Right atrium auricular region (tissue), 2 donors: ENCODE measurements at regions not wholly inside any gene's neighbourhood (a gene's known extent, or its start where the extent isn't known, plus 50 kb on each side); places are given as distances from the start of the nearest gene placed in this dataset.

ENCODE experiments used
- DNase-seq: peaks from one replicate; pipeline ENCODE4 v3.0.0-alpha.2; 2019; ENCODE audit warnings: low spot score
- H3K27ac ChIP-seq, 2 donors: fragments of 200-600 bp; sonication (generic); 1 replicate in 1 of 2; 2 replicates in 1 of 2; pipeline ENCODE4 v1.5.1; 2016 to 2019
- H3K27me3 ChIP-seq, 2 donors: fragments of 200-600 bp; sonication (generic); one replicate each; pipeline versions ENCODE4 v1.5.1 to v1.6.0; 2017 to 2019
- H3K36me3 ChIP-seq: fragments of 200-600 bp; sonication (generic); one replicate; pipeline ENCODE4 v1.5.1; 2016
- H3K4me1 ChIP-seq, 2 donors: fragments of 200-600 bp; sonication (generic); one replicate each; pipeline versions ENCODE4 v1.5.1 to v1.6.0; 2017 to 2019
- H3K4me3 ChIP-seq, 2 donors: fragments of 200-600 bp; sonication (generic); 1 replicate in 1 of 2; 2 replicates in 1 of 2; pipeline ENCODE4 v1.5.1; 2017 to 2019; ENCODE audit warnings: mild to moderate bottlenecking in 1 of 2, moderate library complexity in 1 of 2
- H3K9me3 ChIP-seq, 2 donors: fragments of 200-600 bp; sonication (generic); one replicate each; pipeline ENCODE4 v1.5.1; 2019
- CTCF ChIP-seq, 2 donors: fragments of 200-600 bp; sonication (generic); IDR thresholded peaks; one replicate each; pipeline ENCODE4 v1.5.1; 2019; ENCODE audit warnings: antibody characterized with exemption in 2 of 2

DNA sequence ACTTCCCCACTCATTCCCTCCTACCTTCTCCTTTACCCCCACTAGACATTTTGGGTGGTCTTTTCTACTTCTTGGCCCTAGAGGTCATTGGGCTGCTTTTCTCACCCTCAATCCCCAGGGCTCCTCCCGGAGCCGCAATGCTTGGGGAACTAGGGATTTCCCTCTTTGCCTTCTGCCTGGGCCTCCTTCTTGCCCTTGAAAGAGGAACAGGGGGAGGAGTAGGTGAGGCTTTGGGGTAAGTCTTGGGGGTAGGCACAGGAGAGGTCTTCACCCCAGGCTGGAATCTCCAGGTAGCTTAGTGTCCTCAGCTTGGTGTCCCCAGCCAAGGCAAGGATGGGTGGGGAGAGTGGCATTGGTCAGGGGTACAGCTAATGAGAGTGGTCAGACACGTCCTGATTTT lies 56.2 kb upstream of the EPS8L3 start:
- H3K27ac ChIP-seq: no peak overlapping the region
- H3K36me3 ChIP-seq: no peaks in the 10 kb centered on the region
- H3K4me1 ChIP-seq: peaks cover 0 to 57% of the 10 kb centered on the region in 2 donors
- no peak for TF ChIP-seq CTCF (IDR thresholded peaks at IDR 0.05)
- no peaks in the 10 kb centered on the region for H3K27me3 ChIP-seq
- H3K9me3 ChIP-seq: peaks cover 3 to 9% of the 10 kb centered on the region in 2 donors
- no peak overlapping the region for H3K4me3 ChIP-seq
- DNase-seq: peak; percentile 42

DNA sequence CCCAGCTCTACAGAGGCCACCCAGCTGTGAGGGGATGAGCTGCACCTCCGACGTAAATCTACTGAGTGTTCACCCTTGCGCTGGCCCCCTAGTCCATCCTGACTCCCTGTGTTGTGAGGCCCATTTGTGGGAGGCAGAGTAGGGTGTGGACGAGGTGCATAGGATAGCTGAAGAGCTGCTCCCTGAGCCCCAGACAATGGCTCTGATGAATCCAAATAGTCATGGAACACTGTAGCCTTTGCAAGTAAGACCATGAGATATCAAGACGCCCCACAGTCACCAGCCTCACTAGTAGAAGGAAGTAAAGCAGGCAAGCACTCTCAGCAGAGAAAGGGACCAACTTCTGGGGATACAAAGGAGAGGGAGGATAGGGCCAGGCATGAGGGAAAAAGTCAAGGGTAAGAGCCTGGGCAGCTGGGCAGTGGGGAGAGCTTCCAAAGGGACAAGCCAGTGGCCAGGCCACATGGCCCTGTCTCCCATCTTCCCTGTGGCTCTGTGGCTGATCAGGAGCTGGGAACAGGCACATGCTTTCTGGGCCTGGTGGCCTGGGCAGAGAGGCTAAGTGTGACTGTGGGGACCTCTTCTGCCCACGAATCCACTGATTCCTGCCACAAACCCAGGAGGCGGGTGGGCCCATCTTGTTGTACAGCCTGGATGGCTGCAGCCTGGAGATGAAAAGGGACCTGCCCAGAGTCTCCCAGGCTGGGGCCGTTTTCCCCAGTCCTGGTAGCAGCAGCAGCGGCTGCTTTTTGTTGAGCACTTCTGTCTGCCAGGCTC lies 55.5 kb upstream of the EPS8L3 start:
- DNase-seq: peak; percentile 50
- Histone ChIP-seq H3K27me3 (no peaks in the 10 kb centered on the region), H3K4me3 (no peak overlapping the region), H3K27ac (no peak overlapping the region), H3K36me3 (no peaks in the 10 kb centered on the region), H3K9me3 (peaks cover 3 to 9% of the 10 kb centered on the region in 2 donors), H3K4me1 (peaks cover 0 to 51% of the 10 kb centered on the region in 2 donors)
- TF ChIP-seq CTCF (IDR thresholded peaks at IDR 0.05): no peak

- peak; percentile 58 for DNase-seq
- H3K27me3 ChIP-seq: no peaks in the 10 kb centered on the region
- no peaks in the 10 kb centered on the region for H3K36me3 ChIP-seq
- peaks cover 3 to 9% of the 10 kb centered on the region in 2 donors for H3K9me3 ChIP-seq
- no peak overlapping the region for H3K4me3 ChIP-seq
- H3K4me1 ChIP-seq: peaks cover 0 to 44% of the 10 kb centered on the region in 2 donors
- H3K27ac ChIP-seq: no peak overlapping the region
- TF ChIP-seq CTCF (IDR thresholded peaks at IDR 0.05): no peak
Measured at GRCh38 chr1:109818271-109818987, 54.7 kb upstream of the EPS8L3 start.

GRCh38 chr1:109817881-109818270 lies 54.2 kb upstream of the EPS8L3 start:
- Histone ChIP-seq H3K27me3 (no peaks in the 10 kb centered on the region), H3K36me3 (no peaks in the 10 kb centered on the region), H3K9me3 (peaks cover 3 to 9% of the 10 kb centered on the region in 2 donors), H3K27ac (no peak overlapping the region), H3K4me3 (no peak overlapping the region), H3K4me1 (peaks cover 0 to 38% of the 10 kb centered on the region in 2 donors)
- TF ChIP-seq CTCF (IDR thresholded peaks at IDR 0.05): no peak
- DNase-seq: peak; percentile 40

DNA sequence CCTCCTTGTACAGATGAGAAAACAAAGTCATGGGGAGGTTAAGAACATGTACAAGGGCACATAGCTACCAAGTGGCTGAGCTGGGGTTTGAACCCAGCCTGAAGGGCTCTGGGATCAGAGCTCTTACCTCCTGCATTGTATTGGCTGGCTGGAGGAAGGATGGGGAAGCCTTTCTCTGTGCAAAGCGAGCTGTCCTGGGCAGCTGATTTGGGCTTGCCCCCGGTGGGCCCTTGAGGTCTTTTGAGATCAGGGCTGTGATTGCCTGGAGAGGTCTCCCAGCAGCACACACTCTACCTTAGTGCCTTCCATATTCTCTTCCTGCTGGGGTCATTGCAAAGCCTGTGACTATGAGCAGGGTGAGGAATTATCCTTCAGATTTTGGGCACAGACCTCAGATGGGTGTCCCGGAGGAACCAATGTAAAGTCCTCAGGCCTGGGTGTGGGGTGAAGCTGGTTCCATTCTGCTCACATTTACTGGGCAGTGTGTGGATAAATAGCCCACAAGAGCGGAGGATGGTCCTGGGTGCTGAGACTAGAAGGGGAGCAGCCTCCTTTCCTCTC lies 53.3 kb upstream of the EPS8L3 start:
- peaks cover 0 to 30% of the 10 kb centered on the region in 2 donors for H3K4me1 ChIP-seq
- H3K27ac ChIP-seq: no peak overlapping the region
- H3K36me3 ChIP-seq: no peaks in the 10 kb centered on the region
- peak; percentile 55 for DNase-seq
- no peak overlapping the region for H3K4me3 ChIP-seq
- no peak for TF ChIP-seq CTCF (IDR thresholded peaks at IDR 0.05)
- H3K27me3 ChIP-seq: no peaks in the 10 kb centered on the region
- H3K9me3 ChIP-seq: peaks cover 3 to 9% of the 10 kb centered on the region in 2 donors
